ENCODE measurements at regions not wholly inside any gene's neighbourhood (a gene's known extent, or its start where the extent isn't known, plus 50 kb on each side); places are given as distances from the start of the nearest gene placed in this dataset.

- FAIRE-seq = no peak
- H3K9ac ChIP-seq (ENCODE audit: insufficient read depth, low read depth, low read length) = no peak overlapping the region
- H3K9me3 ChIP-seq (ENCODE audit: low read length) = no peaks in the 10 kb centered on the region
- H4K20me1 ChIP-seq (ENCODE audit: insufficient read depth, low read length) = no peaks in the 10 kb centered on the region
- H3K4me3 ChIP-seq (replicated peaks in 1 of 3; ENCODE audit: insufficient read depth in 1 of 3, low read depth in 2 of 3, low read length in 3 of 3) = no peak overlapping the region
- ChIA-PET CTCF (ENCODE audit: low intra/inter-chr PET ratio, low total read pairs) (no interaction called here), POLR2A (no interaction called here)
- in situ Hi-C loops (cut with HindIII; ENCODE audit: extremely low pct_ligation_motif_present, low pct_unique_long_range_greater_than_20kb) = no loop called here
- H3K4me2 ChIP-seq (ENCODE audit: low read depth, low read length) = no peak overlapping the region
- intact Hi-C loops (cut with micrococcal nuclease; ENCODE audit: unreplicated experiment) = no loop called here
- no peaks in the 10 kb centered on the region for H3K36me3 ChIP-seq (replicated peaks in 1 of 2; ENCODE audit: control insufficient read depth in 1 of 2, insufficient read depth in 2 of 2, low read length in 2 of 2)
- H3K79me2 ChIP-seq (ENCODE audit: insufficient read depth, low read length) = no peaks in the 10 kb centered on the region
- BruUV-seq (replicated peaks) = no TSS peak
- 64% methylated on average over 7 of the region's 8 CpGs for WGBS (ENCODE audit: low lambda C conversion rate)
- H3K27me3 ChIP-seq (ENCODE audit: control insufficient read depth in 1 of 2, insufficient read depth in 2 of 2, low read length in 2 of 2) = no peaks in the 10 kb centered on the region
- H3K4me1 ChIP-seq (ENCODE audit: insufficient read depth, low read length) = no peaks in the 10 kb centered on the region
- H3K27ac ChIP-seq (ENCODE audit: extremely low read length, insufficient read depth, low read length) = no peak overlapping the region
- H2AFZ ChIP-seq (ENCODE audit: low read length) = no peak overlapping the region
- ATAC-seq = no peak
- TF ChIP-seq ASH2L (IDR thresholded peaks at IDR 0.05; ENCODE audit: insufficient read length, low read depth, low read length) (no peak), FOXM1 (CRISPR knock-in tag; IDR thresholded peaks at IDR 0.05) (no peak), MTA3 (CRISPR knock-in tag; IDR thresholded peaks at IDR 0.05) (no peak), DR1 (CRISPR knock-in tag; IDR thresholded peaks at IDR 0.05) (no peak), CHD2 (IDR thresholded peaks at IDR 0.05; ENCODE audit: low read depth, low read length) (no peak), SOX5 (CRISPR knock-in tag; IDR thresholded peaks at IDR 0.05; ENCODE audit: borderline replicate concordance) (no peak), FOSL1 (CRISPR knock-in tag; IDR thresholded peaks at IDR 0.05; ENCODE audit: borderline replicate concordance) (no peak), HNRNPK (IDR thresholded peaks at IDR 0.05; ENCODE audit: low read depth, low read length, poor library complexity, severe bottlenecking) (no peak), SKI (IDR thresholded peaks at IDR 0.05; ENCODE audit: partially characterized antibody) (no peak), SRF (IDR thresholded peaks at IDR 0.05; ENCODE audit: low read depth, low read length) (no peak), ZBTB38 (CRISPR knock-in tag; IDR thresholded peaks at IDR 0.05) (no peak), ZMYM3 (CRISPR knock-in tag; IDR thresholded peaks at IDR 0.05) (no peak), ZNF224 (CRISPR knock-in tag; IDR thresholded peaks at IDR 0.05) (no peak), ZNF841 (CRISPR knock-in tag; IDR thresholded peaks at IDR 0.05; ENCODE audit: borderline replicate concordance) (no peak)
- TF ChIP-seq, protein P1, sequence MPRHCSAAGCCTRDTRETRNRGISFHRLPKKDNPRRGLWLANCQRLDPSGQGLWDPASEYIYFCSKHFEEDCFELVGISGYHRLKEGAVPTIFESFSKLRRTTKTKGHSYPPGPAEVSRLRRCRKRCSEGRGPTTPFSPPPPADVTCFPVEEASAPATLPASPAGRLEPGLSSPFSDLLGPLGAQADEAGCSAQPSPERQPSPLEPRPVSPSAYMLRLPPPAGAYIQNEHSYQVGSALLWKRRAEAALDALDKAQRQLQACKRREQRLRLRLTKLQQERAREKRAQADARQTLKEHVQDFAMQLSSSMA (CRISPR knock-in tag; IDR thresholded peaks at IDR 0.05) = no peak
- TF ChIP-seq, protein P2, sequence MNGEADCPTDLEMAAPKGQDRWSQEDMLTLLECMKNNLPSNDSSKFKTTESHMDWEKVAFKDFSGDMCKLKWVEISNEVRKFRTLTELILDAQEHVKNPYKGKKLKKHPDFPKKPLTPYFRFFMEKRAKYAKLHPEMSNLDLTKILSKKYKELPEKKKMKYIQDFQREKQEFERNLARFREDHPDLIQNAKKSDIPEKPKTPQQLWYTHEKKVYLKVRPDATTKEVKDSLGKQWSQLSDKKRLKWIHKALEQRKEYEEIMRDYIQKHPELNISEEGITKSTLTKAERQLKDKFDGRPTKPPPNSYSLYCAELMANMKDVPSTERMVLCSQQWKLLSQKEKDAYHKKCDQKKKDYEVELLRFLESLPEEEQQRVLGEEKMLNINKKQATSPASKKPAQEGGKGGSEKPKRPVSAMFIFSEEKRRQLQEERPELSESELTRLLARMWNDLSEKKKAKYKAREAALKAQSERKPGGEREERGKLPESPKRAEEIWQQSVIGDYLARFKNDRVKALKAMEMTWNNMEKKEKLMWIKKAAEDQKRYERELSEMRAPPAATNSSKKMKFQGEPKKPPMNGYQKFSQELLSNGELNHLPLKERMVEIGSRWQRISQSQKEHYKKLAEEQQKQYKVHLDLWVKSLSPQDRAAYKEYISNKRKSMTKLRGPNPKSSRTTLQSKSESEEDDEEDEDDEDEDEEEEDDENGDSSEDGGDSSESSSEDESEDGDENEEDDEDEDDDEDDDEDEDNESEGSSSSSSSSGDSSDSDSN (CRISPR knock-in tag; IDR thresholded peaks at IDR 0.05) = no peak
- TF ChIP-seq, protein P3, sequence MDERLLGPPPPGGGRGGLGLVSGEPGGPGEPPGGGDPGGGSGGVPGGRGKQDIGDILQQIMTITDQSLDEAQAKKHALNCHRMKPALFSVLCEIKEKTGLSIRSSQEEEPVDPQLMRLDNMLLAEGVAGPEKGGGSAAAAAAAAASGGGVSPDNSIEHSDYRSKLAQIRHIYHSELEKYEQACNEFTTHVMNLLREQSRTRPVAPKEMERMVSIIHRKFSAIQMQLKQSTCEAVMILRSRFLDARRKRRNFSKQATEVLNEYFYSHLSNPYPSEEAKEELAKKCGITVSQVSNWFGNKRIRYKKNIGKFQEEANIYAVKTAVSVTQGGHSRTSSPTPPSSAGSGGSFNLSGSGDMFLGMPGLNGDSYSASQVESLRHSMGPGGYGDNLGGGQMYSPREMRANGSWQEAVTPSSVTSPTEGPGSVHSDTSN (CRISPR knock-in tag; IDR thresholded peaks at IDR 0.05) = no peak
- no peak for DNase-seq (ENCODE audit: low spot score)
Measured at GRCh38 chr13:99063178-99063577, 85.3 kb upstream of the DOCK9 start.

Measured in HepG2 (cell line).